ENCODE measurements at regions not wholly inside any gene's neighbourhood (a gene's known extent, or its start where the extent isn't known, plus 50 kb on each side); places are given as distances from the start of the nearest gene placed in this dataset.

DNA sequence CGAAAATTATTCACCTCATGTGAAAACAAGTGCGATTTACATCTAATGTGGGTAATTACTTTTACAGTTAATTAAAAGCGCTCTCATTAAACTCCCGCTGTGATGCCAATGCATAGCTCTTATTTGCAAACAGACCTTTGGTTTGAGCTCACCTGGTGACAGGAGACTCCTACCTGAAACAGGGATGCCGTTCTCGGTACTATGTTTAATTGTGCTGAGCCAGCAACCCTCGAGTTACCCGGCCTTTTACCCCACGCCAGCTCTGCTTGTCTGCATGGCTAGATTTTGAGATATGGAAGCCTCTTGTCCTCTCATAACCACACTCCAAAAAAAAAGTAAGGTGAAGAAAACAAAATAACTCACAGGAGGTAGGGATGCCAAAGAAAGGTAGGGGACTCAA is 690.4 kb upstream of the RBFOX1 start:
- no peak for TF ChIP-seq ARNTL (CRISPR knock-in tag; IDR thresholded peaks at IDR 0.05; ENCODE audit: borderline replicate concordance, low read depth)
- no peak for TF ChIP-seq ZFP30 (CRISPR knock-in tag; IDR thresholded peaks at IDR 0.05)
- no peak for TF ChIP-seq ZNF565 (CRISPR knock-in tag; conservative IDR thresholded peaks at IDR 0.05; ENCODE audit: low read depth)
- no peak for TF ChIP-seq ISL1 (CRISPR knock-in tag; IDR thresholded peaks at IDR 0.05)
- TF ChIP-seq GLIS3 (CRISPR knock-in tag; IDR thresholded peaks at IDR 0.05) = no peak
- no peak for TF ChIP-seq PATZ1 (CRISPR knock-in tag; IDR thresholded peaks at IDR 0.05; ENCODE audit: borderline replicate concordance)
- TF ChIP-seq TCF4 (CRISPR knock-in tag; IDR thresholded peaks at IDR 0.05; ENCODE audit: borderline replicate concordance) = no peak
- TF ChIP-seq ZC3H10 (CRISPR knock-in tag; IDR thresholded peaks at IDR 0.05) = no peak
- no peak for TF ChIP-seq POU6F1 (CRISPR knock-in tag; IDR thresholded peaks at IDR 0.05; ENCODE audit: borderline replicate concordance, low read depth)
- no peak for TF ChIP-seq TOX (CRISPR knock-in tag; IDR thresholded peaks at IDR 0.05; ENCODE audit: borderline replicate concordance)
- no peak for TF ChIP-seq RARB (CRISPR knock-in tag; IDR thresholded peaks at IDR 0.05)
- no peak for TF ChIP-seq BACH2 (CRISPR knock-in tag; IDR thresholded peaks at IDR 0.05; ENCODE audit: borderline replicate concordance)
- TF ChIP-seq CSRNP3 (CRISPR knock-in tag; IDR thresholded peaks at IDR 0.05) = no peak

Measured in SK-N-SH treated with all-trans-retinoic acid at 6 μM for 48 hours (cell line).